OCI-LY3 (cell line): ENCODE measurements at regions not wholly inside any gene's neighbourhood (a gene's known extent, or its start where the extent isn't known, plus 50 kb on each side); places are given as distances from the start of the nearest gene placed in this dataset.

Experiments
- H2AFZ ChIP-seq: fragments of 200-600, 300-600 bp; shearing (Covaris generic); 2 replicates; pipeline ENCODE4 v1.6.0; 2014; ENCODE audit warnings: antibody characterized with exemption, low read depth, low read length
- H3K27ac ChIP-seq: fragments of 200-600, 300-600 bp; sonication (generic); 2 replicates; pipeline ENCODE4 v1.5.1; 2014; ENCODE audit warnings: mild to moderate bottlenecking, low read length, moderate library complexity, mixed read lengths
- H3K27me3 ChIP-seq: fragments of 200-600, 300-600 bp; sonication (generic); 2 replicates; pipeline ENCODE4 v1.6.1; 2014; ENCODE audit warnings: low read depth, low read length, mixed read lengths
- H3K36me3 ChIP-seq: fragments of 200-600, 300-600 bp; sonication (generic); replicated peaks from 2 replicates; pipeline ENCODE3; 2014; ENCODE audit warnings: low read depth, low read length, mixed read lengths
- H3K4me1 ChIP-seq: fragments of 300-600, 200-600 bp; sonication (generic); 2 replicates; pipeline ENCODE4 v1.6.1; 2014; ENCODE audit warnings: low read length, mixed read lengths
- H3K4me2 ChIP-seq: fragments of 200-600, 300-600 bp; sonication (generic); 2 replicates; pipeline ENCODE4 v1.6.1; 2014; ENCODE audit warnings: low read length, mixed read lengths
- H3K4me3 ChIP-seq: fragments of 300-600, 200-600 bp; sonication (generic); 2 replicates; pipeline ENCODE4 v1.5.1; 2014; ENCODE audit warnings: antibody characterized with exemption, mild to moderate bottlenecking, low read length, moderate library complexity
- H3K79me2 ChIP-seq: fragments of 300-600, 200-600 bp; shearing (Covaris generic); 2 replicates; pipeline ENCODE4 v1.6.1; 2014; ENCODE audit warnings: mild to moderate bottlenecking, low read length, mixed read lengths
- H3K9ac ChIP-seq: fragments of 300-600, 200-600 bp; shearing (Covaris generic); 2 replicates; pipeline ENCODE4 v1.6.0; 2014; ENCODE audit warnings: mild to moderate bottlenecking, low read length, moderate library complexity
- H3K9me3 ChIP-seq: fragments of 200-600, 300-600 bp; shearing (Covaris generic); 2 replicates; pipeline ENCODE4 v1.6.1; 2014; ENCODE audit warnings: low read length, mixed read lengths; ENCODE audit not compliant: insufficient read depth
- H4K20me1 ChIP-seq: fragments of 200-600, 300-600 bp; sonication (generic); 2 replicates; pipeline ENCODE4 v1.6.1; 2016; ENCODE audit warnings: low read length, mixed read lengths; ENCODE audit not compliant: insufficient read depth
- CTCF ChIP-seq: fragments of 200-600, 300-600 bp; sonication (generic); IDR thresholded peaks from 2 replicates; pipeline ENCODE4 v1.5.1; 2014; ENCODE audit warnings: antibody characterized with exemption, low read length, low read depth
- EZH2phosphoT487 ChIP-seq: fragments of 200-600 bp; shearing (Covaris generic); IDR thresholded peaks from 2 replicates; pipeline ENCODE4 v1.6.1; 2018; ENCODE audit warnings: antibody characterized with exemption, mixed run types, low read depth

- H3K27me3 ChIP-seq, result no peaks in the 10 kb centered on the region
- H3K27ac ChIP-seq, result no peak overlapping the region
- H3K36me3 ChIP-seq, result no peaks in the 10 kb centered on the region
- H3K9me3 ChIP-seq, result no peaks in the 10 kb centered on the region
- H3K79me2 ChIP-seq, result no peaks in the 10 kb centered on the region
- H3K4me2 ChIP-seq, result no peak overlapping the region
- H4K20me1 ChIP-seq, result no peaks in the 10 kb centered on the region
- no peak overlapping the region for H2AFZ ChIP-seq
- no peak for TF ChIP-seq CTCF
- no peak for TF ChIP-seq EZH2phosphoT487
- no peak overlapping the region for H3K9ac ChIP-seq
- H3K4me3 ChIP-seq, result no peak overlapping the region
- H3K4me1 ChIP-seq, result no peaks in the 10 kb centered on the region
Measured at GRCh38 chrX:114251575-114251974, 332.3 kb upstream of the HTR2C start.

GRCh38 chrX:114221445-114221844 is 362.4 kb upstream of the HTR2C start:
- Histone ChIP-seq H3K27ac (no peak overlapping the region), H3K36me3 (no peaks in the 10 kb centered on the region), H3K4me2 (no peak overlapping the region), H4K20me1 (no peaks in the 10 kb centered on the region), H3K9me3 (no peaks in the 10 kb centered on the region), H3K4me3 (no peak overlapping the region), H3K79me2 (no peaks in the 10 kb centered on the region), H2AFZ (no peak overlapping the region), H3K27me3 (no peaks in the 10 kb centered on the region), H3K4me1 (no peaks in the 10 kb centered on the region), H3K9ac (no peak overlapping the region)
- TF ChIP-seq CTCF (no peak), EZH2phosphoT487 (no peak)

GRCh38 chrX:114210879-114211278 is 373.0 kb upstream of the HTR2C start:
- no peaks in the 10 kb centered on the region for H3K79me2 ChIP-seq
- no peak overlapping the region for H3K4me3 ChIP-seq
- no peaks in the 10 kb centered on the region for H3K9me3 ChIP-seq
- H4K20me1 ChIP-seq, result no peaks in the 10 kb centered on the region
- H3K36me3 ChIP-seq, result no peaks in the 10 kb centered on the region
- no peaks in the 10 kb centered on the region for H3K27me3 ChIP-seq
- H3K4me1 ChIP-seq, result no peaks in the 10 kb centered on the region
- no peak overlapping the region for H3K27ac ChIP-seq
- no peak overlapping the region for H2AFZ ChIP-seq
- no peak overlapping the region for H3K9ac ChIP-seq
- TF ChIP-seq EZH2phosphoT487 (no peak), CTCF (no peak)
- H3K4me2 ChIP-seq, result no peak overlapping the region

GRCh38 chrX:114201622-114202021 is 382.3 kb upstream of the HTR2C start:
- Histone ChIP-seq H3K36me3 (no peaks in the 10 kb centered on the region), H2AFZ (no peak overlapping the region), H3K4me2 (no peak overlapping the region), H3K4me3 (no peak overlapping the region), H3K9me3 (no peaks in the 10 kb centered on the region), H3K79me2 (no peaks in the 10 kb centered on the region), H4K20me1 (no peaks in the 10 kb centered on the region), H3K27ac (no peak overlapping the region), H3K4me1 (no peaks in the 10 kb centered on the region), H3K9ac (no peak overlapping the region), H3K27me3 (no peaks in the 10 kb centered on the region)
- no peak for TF ChIP-seq EZH2phosphoT487
- no peak for TF ChIP-seq CTCF
